GM12878 (cell line): ENCODE measurements at regions not wholly inside any gene's neighbourhood (a gene's known extent, or its start where the extent isn't known, plus 50 kb on each side); places are given as distances from the start of the nearest gene placed in this dataset.
A peak's percentile ranks its signal among the peaks of the same experiment; 100 is the strongest.

ENCODE experiments used
- ATAC-seq: fragments of 200-7000 bp; cut with Tn5 transposase; 3 replicates; pipeline ENCODE4 v1.9.1; 2020; ENCODE audit warnings: mild to moderate bottlenecking, moderate library complexity
- BruUV-seq: library from RNA; stranded (reverse); fragments of 400-500 nt; replicated peaks from 2 replicates; lab custom pipeline; 2021; lab: Mats Ljungman, UMichigan
- CTCF ChIA-PET: fragments of 300-600 bp; sonication (Branson Sonifier 250); formaldehyde crosslinking; extraction: SDS; loops from one replicate; lab custom pipeline; 2021; ENCODE audit warnings: inconsistent platforms; lab: Yijun Ruan, JAX
- POLR2A ChIA-PET: fragments of 350-600 bp; formaldehyde crosslinking; extraction: SDS; loops from one replicate; lab custom pipeline; 2021; ENCODE audit warnings: inconsistent platforms; lab: Charles Lee
- RAD21 ChIA-PET: fragments of 300-600 bp; sonication (Branson Sonifier 250); formaldehyde crosslinking; loops from one replicate; lab custom pipeline; 2023; ENCODE audit warnings: antibody characterized with exemption; ENCODE audit not compliant: unreplicated experiment; lab: Charles Lee
- SMC1A ChIA-PET: fragments of 300-600 bp; sonication (Branson Sonifier 250); formaldehyde crosslinking; loops from one replicate; lab custom pipeline; 2023; ENCODE audit not compliant: unreplicated experiment, uncharacterized antibody; lab: Charles Lee
- DNase-seq: peaks from one replicate; pipeline ENCODE4 v3.0.0-alpha.2; 2011; ENCODE audit warnings: low read depth, low spot score
- FAIRE-seq: peaks from 3 replicates; lab custom pipeline; 2011; peaks lifted over from hg19 to GRCh38; lab: Jason Lieb, UNC
- H2AFZ ChIP-seq: 2 replicates; pipeline ENCODE4 v1.6.0; 2011; ENCODE audit warnings: low read depth, low read length, control low read depth; ENCODE audit not compliant: control insufficient read depth
- H3K27ac ChIP-seq: 2 replicates; pipeline ENCODE4 v1.5.1; 2011; ENCODE audit warnings: control low read depth; ENCODE audit not compliant: control insufficient read depth, insufficient read depth
- H3K27me3 ChIP-seq, 2 experiments: replicated peaks in 1 of 2; 2 replicates each; pipeline versions ENCODE4 v1.6.0 to v1.6.1; 2011; ENCODE audit warnings: low read length in 1 of 2; ENCODE audit not compliant: control insufficient read depth in 2 of 2, insufficient read depth in 2 of 2
- H3K36me3 ChIP-seq, 2 experiments: 2 replicates each; pipeline ENCODE4 v1.5.1; 2011; ENCODE audit warnings: low read length in 1 of 2; ENCODE audit not compliant: control insufficient read depth in 2 of 2, insufficient read depth in 2 of 2
- H3K4me1 ChIP-seq: 2 replicates; pipeline ENCODE4 v1.6.1; 2011; ENCODE audit warnings: mild to moderate bottlenecking, low read length, moderate library complexity, mixed read lengths; ENCODE audit not compliant: control insufficient read depth, insufficient read depth
- H3K4me2 ChIP-seq: 2 replicates; pipeline ENCODE4 v1.6.0; 2011; ENCODE audit warnings: control low read depth; ENCODE audit not compliant: control insufficient read depth, insufficient read depth
- H3K4me3 ChIP-seq: fragments of 200-600 bp; sonication (generic); 2 replicates; pipeline ENCODE4 v1.5.1; 2016
- H3K79me2 ChIP-seq: 2 replicates; pipeline ENCODE4 v1.6.0; 2011; ENCODE audit warnings: low read length; ENCODE audit not compliant: control insufficient read depth, insufficient read depth
- H3K9ac ChIP-seq: 2 replicates; pipeline ENCODE4 v1.8.0; 2011; ENCODE audit warnings: low read length, control low read depth, mixed read lengths; ENCODE audit not compliant: control insufficient read depth, insufficient read depth
- H3K9me3 ChIP-seq: replicated peaks from 3 replicates; pipeline ENCODE4 v1.5.1; 2011; ENCODE audit warnings: mild to moderate bottlenecking, low read length; ENCODE audit not compliant: control insufficient read depth, insufficient read depth
- H4K20me1 ChIP-seq: 2 replicates; pipeline ENCODE4 v1.6.0; 2011; ENCODE audit not compliant: control insufficient read depth, insufficient read depth
- ATF3 ChIP-seq: IDR thresholded peaks from 2 replicates; pipeline ENCODE4 v1.6.1; 2011; ENCODE audit warnings: low read depth, mild to moderate bottlenecking, low read length, moderate library complexity, borderline replicate concordance; ENCODE audit errors: extremely low read depth
- ATF7 ChIP-seq: fragments of 450-650 bp; IDR thresholded peaks from 2 replicates; pipeline ENCODE4 v1.6.1; 2016; ENCODE audit warnings: low read depth, mild to moderate bottlenecking
- CBX3 ChIP-seq: fragments of 200-600 bp; sonication (generic); IDR thresholded peaks from 2 replicates; pipeline ENCODE4 v1.6.1; 2016; ENCODE audit warnings: low read depth, borderline replicate concordance
- CEBPB ChIP-seq, 2 experiments: fragments of 150-350 bp in 1 of 2; IDR thresholded peaks; 2 replicates each; pipeline ENCODE4 v1.6.1; 2012 to 2014; ENCODE audit warnings: low read depth in 2 of 2, low read length in 2 of 2, borderline replicate concordance in 1 of 2, inconsistent platforms in 1 of 2
- HCFC1 ChIP-seq: fragments of 150-350 bp; IDR thresholded peaks from 2 replicates; pipeline ENCODE4 v1.6.1; 2014; ENCODE audit warnings: low read length
- HDAC6 ChIP-seq: fragments of 200-600 bp; sonication (generic); IDR thresholded peaks from one replicate; pipeline ENCODE4 v1.8.0; 2017; ENCODE audit warnings: antibody characterized with exemption; ENCODE audit not compliant: unreplicated experiment
- HSF1 ChIP-seq: fragments of 150-350 bp; IDR thresholded peaks from 2 replicates; pipeline ENCODE4 v1.6.1; 2014; ENCODE audit warnings: mild to moderate bottlenecking, low read depth, low read length
- IKZF1 ChIP-seq: fragments of 450-650 bp; conservative IDR thresholded peaks from 2 replicates; pipeline ENCODE4 v1.6.1; 2017; ENCODE audit warnings: antibody characterized with exemption, mild to moderate bottlenecking
- LARP7 ChIP-seq: fragments of 450-650 bp; IDR thresholded peaks from 2 replicates; pipeline ENCODE4 v1.6.1; 2017; ENCODE audit warnings: mild to moderate bottlenecking
- MEF2B ChIP-seq: fragments of 450-650 bp; IDR thresholded peaks from 2 replicates; pipeline ENCODE4 v1.6.1; 2018; ENCODE audit warnings: mild to moderate bottlenecking, moderate library complexity; ENCODE audit not compliant: partially characterized antibody, poor library complexity, severe bottlenecking
- NFYA ChIP-seq: IDR thresholded peaks from 2 replicates; pipeline ENCODE4 v1.6.1; 2011; ENCODE audit warnings: low read depth, mild to moderate bottlenecking, low read length, improper control_type of control experiment, borderline replicate concordance
- NFYB ChIP-seq: IDR thresholded peaks from 2 replicates; pipeline ENCODE4 v1.6.1; 2011; ENCODE audit warnings: low read depth, mild to moderate bottlenecking, low read length, improper control_type of control experiment, moderate library complexity; ENCODE audit not compliant: insufficient read depth
- PAX5 ChIP-seq: IDR thresholded peaks from 2 replicates; pipeline ENCODE4 v1.6.1; 2011; ENCODE audit warnings: low read depth, low read length, borderline replicate concordance
- PKNOX1 ChIP-seq: fragments of 450-650 bp; IDR thresholded peaks from 2 replicates; pipeline ENCODE4 v1.6.1; 2016; ENCODE audit warnings: mild to moderate bottlenecking
- POU2F2 ChIP-seq: IDR thresholded peaks from 3 replicates; pipeline ENCODE4 v1.6.1; 2011; ENCODE audit warnings: low read depth, mild to moderate bottlenecking, low read length, borderline replicate concordance
- RAD21 ChIP-seq: IDR thresholded peaks from 2 replicates; pipeline ENCODE4 v1.6.1; 2011; ENCODE audit warnings: mild to moderate bottlenecking, low read depth, low read length, moderate library complexity; ENCODE audit not compliant: insufficient read depth
- RAD51 ChIP-seq: fragments of 450-650 bp; IDR thresholded peaks from 2 replicates; pipeline ENCODE4 v1.6.1; 2016; ENCODE audit warnings: moderate library complexity, mild to moderate bottlenecking, inconsistent platforms
- SMAD1 ChIP-seq: fragments of 450-650 bp; IDR thresholded peaks from 2 replicates; pipeline ENCODE4 v1.6.1; 2018; ENCODE audit warnings: mild to moderate bottlenecking, low read depth; ENCODE audit not compliant: partially characterized antibody
- SRF ChIP-seq, 2 experiments: IDR thresholded peaks; 2 replicates each; pipeline ENCODE4 v1.6.1; 2011; ENCODE audit warnings: low read depth in 2 of 2, low read length in 2 of 2, mild to moderate bottlenecking in 1 of 2, moderate library complexity in 1 of 2
- STAT1 ChIP-seq: fragments of 450-650 bp; conservative IDR thresholded peaks from 2 replicates; pipeline ENCODE4 v1.6.1; 2014; ENCODE audit warnings: antibody characterized with exemption, mild to moderate bottlenecking
- TARDBP ChIP-seq: IDR thresholded peaks from 2 replicates; pipeline ENCODE4 v1.6.1; 2016; ENCODE audit warnings: borderline replicate concordance
- TCF7 ChIP-seq: IDR thresholded peaks from 2 replicates; pipeline ENCODE4 v1.6.1; 2014; ENCODE audit warnings: antibody characterized with exemption, borderline replicate concordance
- ZZZ3 ChIP-seq: IDR thresholded peaks from 2 replicates; pipeline ENCODE4 v1.6.1; 2011; ENCODE audit warnings: low read depth; ENCODE audit not compliant: control insufficient read depth, insufficient read length
- WGBS: methylation state at CpG from one replicate; pipeline ENCODE4 v1.1.6; 2016; ENCODE audit warnings: low lambda C conversion rate; ENCODE audit not compliant: insufficient replicate concordance, insufficient coverage; ENCODE audit errors: missing lambda C conversion rate; 5-methylcytosine and 5-hydroxymethylcytosine counted together
- in situ Hi-C: fragments of 300-500 bp; cut with MboI; formaldehyde crosslinking; loops from 9 replicates; pipeline ENCODE4 v1.14.3; 2018; ENCODE audit warnings: mixed read lengths
- intact Hi-C: fragments of 100-400 bp; cut with micrococcal nuclease; formaldehyde crosslinking; loops from one replicate; pipeline ENCODE4 v1.14.2; 2022; ENCODE audit not compliant: unreplicated experiment

GRCh38 chr4:53688186-53688790 lies 97.0 kb upstream of the LNX1 start:
- Histone ChIP-seq H3K4me3 (no peak overlapping the region), H2AFZ (no peak overlapping the region), H3K79me2 (no peaks in the 10 kb centered on the region), H4K20me1 (no peaks in the 10 kb centered on the region), H3K4me2 (0 out of 2 replicates have a peak overlapping the region, but pooled peaks have one; percentile 13), H3K9ac (no peak overlapping the region), H3K9me3 (no peaks in the 10 kb centered on the region; the same call in 2 of the 3 replicates), H3K4me1 (peaks cover 4% of the 10 kb centered on the region; the same call in 1 of the 2 replicates), H3K36me3 (no peaks in the 10 kb centered on the region), H3K27me3 (no peaks in the 10 kb centered on the region), H3K27ac (peak overlapping the region; percentile 1; the same call in 1 of the 2 replicates)
- peak; percentile 88 for ATAC-seq
- intact Hi-C loops (no loop called here), in situ Hi-C loops (no loop called here)
- POLR2A ChIA-PET = interaction anchor here (0.7 to 3.8 kb wide), 10 partner anchors 9 to 375 kb away, joined by 3 to 22 read pairs (median 4); no protein-coding TSS in a partner anchor
- RAD21 ChIA-PET = interaction anchor here (1.1 to 3.5 kb wide), 11 partner anchors 10 to 124 kb away, joined by 3 to 30 read pairs (median 13); no protein-coding TSS in a partner anchor
- CTCF ChIA-PET = interaction anchor here (0.8 to 6.8 kb wide), 8 partner anchors 10 to 546 kb away, joined by 3 to 37 read pairs (median 6); no protein-coding TSS in a partner anchor
- DNase-seq = peak; percentile 76
- SMC1A ChIA-PET = interaction anchor here (0.9 to 8.7 kb wide), 10 partner anchors 9 to 198 kb away, joined by 3 to 145 read pairs (median 4); no protein-coding TSS in a partner anchor
- peak; percentile 44 for FAIRE-seq
- WGBS = 26% methylated on average over 2 of the region's 2 CpGs
- BruUV-seq = no TSS peak
- TF ChIP-seq NFYB = no peak
- TF ChIP-seq TARDBP = no peak
- TF ChIP-seq MEF2B = peak; percentile 39
- TF ChIP-seq IKZF1 = peak; percentile 84
- TF ChIP-seq PAX5 = 0 out of 2 replicates have a peak, but pooled peaks have one; percentile 21
- no peak for TF ChIP-seq RAD21
- no peak for TF ChIP-seq PKNOX1
- no peak for TF ChIP-seq RAD51
- no peak for TF ChIP-seq HSF1
- TF ChIP-seq HDAC6 = no peak
- TF ChIP-seq NFYA = no peak
- TF ChIP-seq CBX3 = no peak
- no peak for TF ChIP-seq ZZZ3
- TF ChIP-seq LARP7 = no peak
- no peak for TF ChIP-seq HCFC1
- no peak for TF ChIP-seq ATF3
- no peak for TF ChIP-seq CEBPB (IDR thresholded peaks at IDR 0.05; ENCODE audit: borderline replicate concordance in 1 of 2, low read depth in 2 of 2, low read length in 2 of 2)
- TF ChIP-seq STAT1 = no peak
- TF ChIP-seq SRF (IDR thresholded peaks at IDR 0.05; ENCODE audit: low read depth in 2 of 2, low read length in 2 of 2) = no peak
- TF ChIP-seq SMAD1 = no peak
- no peak for TF ChIP-seq POU2F2
- peak; percentile 50 for TF ChIP-seq ATF7
- no peak for TF ChIP-seq TCF7
